Heart right ventricle (tissue), 16 donors: ENCODE measurements at regions not wholly inside any gene's neighbourhood (a gene's known extent, or its start where the extent isn't known, plus 50 kb on each side); places are given as distances from the start of the nearest gene placed in this dataset.
A peak's percentile ranks its signal among the peaks of the same experiment; 100 is the strongest.

ENCODE experiments used
- ATAC-seq, 8 donors: fragments of 200-7000 bp; cut with Tn5 transposase; one replicate each; pipeline ENCODE4 v1.9.1; 2020; ENCODE audit warnings: mild to moderate bottlenecking in 8 of 8, moderate library complexity in 8 of 8, moderate number of reproducible peaks in 1 of 8
- DNase-seq, 2 donors: peaks; one replicate each; pipeline ENCODE4 v3.0.0-alpha.2; 2020
- H3K27ac ChIP-seq, 10 donors: fragments of 200-600 bp; sonication (generic) in 2 of 10; one replicate each; pipeline versions ENCODE4 v1.5.0 to v1.8.0; 2020 to 2022; ENCODE audit warnings: mild to moderate bottlenecking in 3 of 10
- H3K27me3 ChIP-seq, 7 donors: fragments of 200-600 bp; one replicate each; pipeline ENCODE4 v1.8.0; 2021 to 2022; ENCODE audit warnings: mild to moderate bottlenecking in 2 of 7
- H3K36me3 ChIP-seq, 9 donors: fragments of 200-600 bp; sonication (generic) in 1 of 9; one replicate each; pipeline versions ENCODE4 v1.5.0 to v1.8.0; 2020 to 2022; ENCODE audit warnings: mild to moderate bottlenecking in 2 of 9
- H3K4me1 ChIP-seq, 9 donors: fragments of 200-600 bp; sonication (generic) in 1 of 9; one replicate each; pipeline versions ENCODE4 v1.5.0 to v1.8.0; 2020 to 2022; ENCODE audit warnings: mild to moderate bottlenecking in 4 of 9
- H3K4me3 ChIP-seq, 10 donors: fragments of 200-600 bp; sonication (generic) in 2 of 10; one replicate each; pipeline versions ENCODE4 v1.5.0 to v1.8.0; 2020 to 2022; ENCODE audit warnings: mild to moderate bottlenecking in 7 of 10, moderate library complexity in 2 of 10
- H3K9me3 ChIP-seq, 11 donors: fragments of 200-600 bp in 10 of 11; sonication (generic) in 2 of 11; one replicate each; pipeline versions ENCODE4 v1.5.0 to v1.8.0; 2013 to 2022; ENCODE audit warnings: mild to moderate bottlenecking in 2 of 11, control low read depth in 1 of 11, moderate library complexity in 1 of 11
- CTCF ChIP-seq, 9 donors: fragments of 200-600 bp; sonication (generic) in 2 of 9; IDR thresholded peaks; one replicate each; pipeline versions ENCODE4 v1.5.0 to v1.8.0; 2021 to 2022; ENCODE audit warnings: antibody characterized with exemption in 9 of 9, mild to moderate bottlenecking in 5 of 9, moderate library complexity in 1 of 9
- WGBS, 2 donors: extraction: QIAGEN DNeasy Blood & Tissue Kit; methylation state at CpG; one replicate each; pipeline ENCODE4 v1.1.7; 2013; ENCODE audit warnings: inconsistent platforms in 1 of 2; 5-methylcytosine and 5-hydroxymethylcytosine counted together
- intact Hi-C, 10 donors: fragments of 100-400 bp; cut with DNase I; formaldehyde crosslinking; loops; one replicate each; pipeline versions ENCODE4 v1.11.1 to v1.14.2; 2022
- donor health status: Arrhythmogenic right ventricular cardiomyopathy.
- donor health status: ischemic (EF 13 %, LVEDD 7.1; RV severe dilation, severe dysfunction).
- donor health status: healthy with polysubstance abuse.
- donor health status: DM: no; HTN: yes; CAD: no.
- donor health status: DM: no; HTN: no; CAD: no.
- donor health status: ischemic (EF 25% LVEDD 6.9; RV normal size, moderate dysfunction).
- donor health status: ischemic (EF 25% LVEDD 5.7; RV mildly dilated, moderate dysfunction).
- donor health status: healthy.
- donor health status: DM: yes; HTN: yes; CAD: no.
- donor health status: Ischemic cardiomyopathy.
- donor health status: ischemic (EF 35%, LVEDD 5.7; RV mildly dilated, moderate dysfunction).
- donor health status: nonischemic (EF 11% LVEDD 7.7; RV severe dilation, severe dysfunction).
- donor health status: DM: yes; HTN: yes; CAD: no.
- donor health status: PGD.
- donor health status: ischemic (EF 29% LVEDD 5.4; RV normal size, mild dysfunction).
- donor health status: nonischemic (EF 23%, LVEDD 6.1; RV moderate dilation, normal function).

- Histone ChIP-seq H3K9me3 (peaks cover 0 to 85% (median 0%) of the 10 kb centered on the region in 11 donors), H3K27ac (no peak overlapping the region), H3K36me3 (no peaks in the 10 kb centered on the region), H3K27me3 (no peaks in the 10 kb centered on the region), H3K4me3 (no peak overlapping the region), H3K4me1 (no peaks in the 10 kb centered on the region)
- ATAC-seq, result no peak
- TF ChIP-seq CTCF (IDR thresholded peaks at IDR 0.05), result no peak
- 90 to 91% methylated on average over 43 of the region's 43 CpGs for WGBS, 2 donors
- intact Hi-C loops, result loop anchor here in 1 of 10 donors (10.0 kb wide), 1 partner anchor 55 kb away; no protein-coding TSS in a partner anchor
- DNase-seq, result peak in 1 of 2 donors; percentile 6
Measured at GRCh38 chr16:35749253-35750141, 2290.1 kb downstream of the TP53TG3F start.

- no peak overlapping the region for H3K27ac ChIP-seq
- H3K36me3 ChIP-seq, result no peaks in the 10 kb centered on the region
- no peak for TF ChIP-seq CTCF (IDR thresholded peaks at IDR 0.05)
- H3K4me1 ChIP-seq, result no peaks in the 10 kb centered on the region
- H3K9me3 ChIP-seq, result peaks cover 0 to 91% (median 0%) of the 10 kb centered on the region in 11 donors
- ATAC-seq (no peak), DNase-seq (no peak)
- no peaks in the 10 kb centered on the region for H3K27me3 ChIP-seq
- no peak overlapping the region for H3K4me3 ChIP-seq
- intact Hi-C loops, result no loop called here
- WGBS, 2 donors, result 82 to 86% methylated on average over 9 of the region's 9 CpGs
Measured at GRCh38 chr16:35750157-35750689, 2290.8 kb downstream of the TP53TG3F start.

GRCh38 chr16:35750701-35751104, 2291.3 kb downstream of the TP53TG3F start:
- Histone ChIP-seq H3K27ac (no peak overlapping the region), H3K9me3 (peaks cover 0 to 95% (median 0%) of the 10 kb centered on the region in 11 donors), H3K4me3 (no peak overlapping the region), H3K36me3 (no peaks in the 10 kb centered on the region), H3K4me1 (no peaks in the 10 kb centered on the region), H3K27me3 (no peaks in the 10 kb centered on the region)
- intact Hi-C loops, result no loop called here
- ATAC-seq (no peak), DNase-seq (no peak)
- WGBS, 2 donors, result 88 to 90% methylated on average over 13 of the region's 13 CpGs
- no peak for TF ChIP-seq CTCF (IDR thresholded peaks at IDR 0.05)

- DNase-seq (peak in 1 of 2 donors; percentile 6), ATAC-seq (no peak)
- WGBS, 2 donors, result 85 to 89% methylated on average over 24 of the region's 24 CpGs
- H3K27ac ChIP-seq, result no peak overlapping the region
- no peak for TF ChIP-seq CTCF (IDR thresholded peaks at IDR 0.05)
- H3K4me3 ChIP-seq, result no peak overlapping the region
- H3K9me3 ChIP-seq, result peaks cover 0 to 90% (median 0%) of the 10 kb centered on the region in 11 donors
- no peaks in the 10 kb centered on the region for H3K36me3 ChIP-seq
- no peaks in the 10 kb centered on the region for H3K4me1 ChIP-seq
- intact Hi-C loops, result no loop called here
- no peaks in the 10 kb centered on the region for H3K27me3 ChIP-seq
Measured at GRCh38 chr16:35751191-35751941, 2292.0 kb downstream of the TP53TG3F start.
